ENCODE measurements at regions not wholly inside any gene's neighbourhood (a gene's known extent, or its start where the extent isn't known, plus 50 kb on each side); places are given as distances from the start of the nearest gene placed in this dataset.

DNA sequence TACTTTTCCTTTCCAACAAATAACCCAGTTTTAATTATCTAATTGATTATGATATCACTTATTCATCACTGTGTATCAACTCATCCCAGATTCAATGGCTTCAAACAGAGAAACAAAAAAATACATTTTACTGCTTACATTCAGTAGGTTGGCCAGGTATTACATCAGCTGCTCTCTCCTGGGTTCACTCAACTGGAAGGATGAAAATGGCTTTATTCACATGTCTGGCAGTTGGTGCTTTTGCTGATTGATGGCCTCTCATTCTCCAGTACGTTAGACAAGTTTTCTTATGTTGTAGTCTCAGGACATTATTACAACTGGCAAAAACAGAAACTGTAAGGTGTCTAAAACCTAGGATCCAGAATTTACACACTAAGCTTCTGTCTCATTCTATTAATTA lies 811.0 kb upstream of the ALCAM start:
- Histone ChIP-seq H3K9me2 (replicated peaks; ENCODE audit: insufficient read depth) (no peaks in the 10 kb centered on the region), H3K9me3 (ENCODE audit: low read depth) (no peaks in the 10 kb centered on the region), H3K4me2 (no peak overlapping the region), H4K20me1 (ENCODE audit: insufficient read depth, poor library complexity, severe bottlenecking) (no peaks in the 10 kb centered on the region), H3K27me3 (no peaks in the 10 kb centered on the region), H3K27ac (no peak overlapping the region), H3K36me3 (replicated peaks; ENCODE audit: insufficient read depth, low read depth) (no peaks in the 10 kb centered on the region), H2AFZ (no peak overlapping the region), H3K4me3 (no peak overlapping the region), H3K79me2 (no peaks in the 10 kb centered on the region), H3K4me1 (ENCODE audit: insufficient read depth) (no peaks in the 10 kb centered on the region)
- TF ChIP-seq EZH2phosphoT487 (IDR thresholded peaks at IDR 0.05; ENCODE audit: low read depth, severe bottlenecking, unreplicated experiment) (no peak), EZH2 (IDR thresholded peaks at IDR 0.05; ENCODE audit: borderline replicate concordance) (no peak)
- TF ChIP-seq, protein P1, sequence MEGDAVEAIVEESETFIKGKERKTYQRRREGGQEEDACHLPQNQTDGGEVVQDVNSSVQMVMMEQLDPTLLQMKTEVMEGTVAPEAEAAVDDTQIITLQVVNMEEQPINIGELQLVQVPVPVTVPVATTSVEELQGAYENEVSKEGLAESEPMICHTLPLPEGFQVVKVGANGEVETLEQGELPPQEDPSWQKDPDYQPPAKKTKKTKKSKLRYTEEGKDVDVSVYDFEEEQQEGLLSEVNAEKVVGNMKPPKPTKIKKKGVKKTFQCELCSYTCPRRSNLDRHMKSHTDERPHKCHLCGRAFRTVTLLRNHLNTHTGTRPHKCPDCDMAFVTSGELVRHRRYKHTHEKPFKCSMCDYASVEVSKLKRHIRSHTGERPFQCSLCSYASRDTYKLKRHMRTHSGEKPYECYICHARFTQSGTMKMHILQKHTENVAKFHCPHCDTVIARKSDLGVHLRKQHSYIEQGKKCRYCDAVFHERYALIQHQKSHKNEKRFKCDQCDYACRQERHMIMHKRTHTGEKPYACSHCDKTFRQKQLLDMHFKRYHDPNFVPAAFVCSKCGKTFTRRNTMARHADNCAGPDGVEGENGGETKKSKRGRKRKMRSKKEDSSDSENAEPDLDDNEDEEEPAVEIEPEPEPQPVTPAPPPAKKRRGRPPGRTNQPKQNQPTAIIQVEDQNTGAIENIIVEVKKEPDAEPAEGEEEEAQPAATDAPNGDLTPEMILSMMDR (IDR thresholded peaks at IDR 0.05; ENCODE audit: poor library complexity): no peak
- 57% methylated on average over 1 of the region's 1 CpG for WGBS (ENCODE audit: low lambda C conversion rate, missing lambda C conversion rate)
- DNase-seq (ENCODE audit: low spot score): no peak

DNA sequence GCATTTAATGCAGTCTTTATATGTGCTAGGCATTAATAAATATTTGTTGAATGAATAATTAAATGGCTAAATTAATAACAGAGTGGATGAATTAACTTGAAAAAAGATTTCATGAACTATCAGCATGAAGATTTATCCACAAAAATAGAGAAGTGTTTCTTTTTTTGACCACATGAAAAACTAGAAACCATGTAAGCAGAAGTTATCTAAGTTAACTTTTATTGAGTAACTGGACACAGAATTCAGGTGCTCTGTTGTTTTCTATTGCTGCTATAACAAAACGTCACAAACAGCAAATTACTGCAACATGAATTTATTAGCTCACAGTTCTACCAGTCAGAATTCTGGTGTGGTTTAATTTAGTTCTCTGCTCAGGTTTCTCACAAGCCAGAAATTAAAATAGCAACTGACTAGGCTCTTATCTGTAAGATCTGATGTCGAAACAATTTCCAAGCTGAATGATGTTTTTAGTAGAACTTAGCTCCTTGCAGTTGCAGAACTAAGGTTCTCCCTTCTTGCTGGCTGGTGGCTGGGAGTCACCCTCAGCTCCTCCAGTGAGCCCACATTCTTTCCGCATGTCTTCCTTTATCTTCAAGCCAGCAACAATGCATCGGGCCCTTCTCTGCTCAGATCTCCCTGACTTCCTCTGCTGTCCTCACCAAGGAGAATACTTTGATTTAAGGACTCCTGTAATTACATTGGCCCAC lies 810.2 kb upstream of the ALCAM start:
- Histone ChIP-seq H3K4me2 (no peak overlapping the region), H4K20me1 (ENCODE audit: insufficient read depth, poor library complexity, severe bottlenecking) (no peaks in the 10 kb centered on the region), H3K79me2 (no peaks in the 10 kb centered on the region), H3K9me3 (ENCODE audit: low read depth) (no peaks in the 10 kb centered on the region), H2AFZ (no peak overlapping the region), H3K4me1 (ENCODE audit: insufficient read depth) (no peaks in the 10 kb centered on the region), H3K27me3 (no peaks in the 10 kb centered on the region), H3K4me3 (no peak overlapping the region), H3K27ac (no peak overlapping the region), H3K9me2 (replicated peaks; ENCODE audit: insufficient read depth) (no peaks in the 10 kb centered on the region), H3K36me3 (replicated peaks; ENCODE audit: insufficient read depth, low read depth) (no peaks in the 10 kb centered on the region)
- 80% methylated on average over 4 of the region's 4 CpGs for WGBS (ENCODE audit: low lambda C conversion rate, missing lambda C conversion rate)
- TF ChIP-seq EZH2 (IDR thresholded peaks at IDR 0.05; ENCODE audit: borderline replicate concordance) (no peak), EZH2phosphoT487 (IDR thresholded peaks at IDR 0.05; ENCODE audit: low read depth, severe bottlenecking, unreplicated experiment) (no peak)
- TF ChIP-seq, protein P1 (IDR thresholded peaks at IDR 0.05; ENCODE audit: poor library complexity): no peak
- no peak for DNase-seq (ENCODE audit: low spot score)

DNA sequence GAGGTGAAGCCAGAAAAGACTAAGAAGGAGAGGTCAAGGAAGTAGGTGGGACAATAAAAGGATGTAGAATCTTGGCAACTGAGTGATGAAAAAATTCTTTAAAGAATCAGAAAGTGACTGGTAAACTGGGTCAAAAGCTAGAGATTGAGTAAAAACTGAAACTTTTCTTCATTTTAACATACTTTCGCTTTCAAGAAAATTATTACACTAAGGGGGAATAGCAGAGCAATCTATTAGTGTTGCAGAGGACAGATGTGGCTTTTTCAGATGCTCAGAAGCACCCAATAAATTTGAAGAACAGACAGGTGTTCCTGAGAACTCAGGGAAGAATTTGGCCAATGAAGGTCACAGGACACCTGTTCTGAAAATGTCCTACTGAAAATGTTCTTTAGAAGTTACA lies 805.4 kb upstream of the ALCAM start:
- Histone ChIP-seq H3K79me2 (no peaks in the 10 kb centered on the region), H4K20me1 (ENCODE audit: insufficient read depth, poor library complexity, severe bottlenecking) (no peaks in the 10 kb centered on the region), H3K4me2 (no peak overlapping the region), H3K4me1 (ENCODE audit: insufficient read depth) (no peaks in the 10 kb centered on the region), H3K9me2 (replicated peaks; ENCODE audit: insufficient read depth) (no peaks in the 10 kb centered on the region), H2AFZ (no peak overlapping the region), H3K27ac (no peak overlapping the region), H3K36me3 (replicated peaks; ENCODE audit: insufficient read depth, low read depth) (no peaks in the 10 kb centered on the region), H3K9me3 (ENCODE audit: low read depth) (no peaks in the 10 kb centered on the region), H3K27me3 (no peaks in the 10 kb centered on the region), H3K4me3 (no peak overlapping the region)
- no peak for DNase-seq (ENCODE audit: low spot score)
- WGBS (ENCODE audit: low lambda C conversion rate, missing lambda C conversion rate): 100% methylated on average over 1 of the region's 1 CpG
- TF ChIP-seq EZH2 (IDR thresholded peaks at IDR 0.05; ENCODE audit: borderline replicate concordance) (no peak), EZH2phosphoT487 (IDR thresholded peaks at IDR 0.05; ENCODE audit: low read depth, severe bottlenecking, unreplicated experiment) (no peak)
- TF ChIP-seq, protein P1 (IDR thresholded peaks at IDR 0.05; ENCODE audit: poor library complexity): no peak
